HepG2 (cell line): ENCODE measurements at regions not wholly inside any gene's neighbourhood (a gene's known extent, or its start where the extent isn't known, plus 50 kb on each side); places are given as distances from the start of the nearest gene placed in this dataset.

Experiments used
- PATZ1 ChIP-seq: sonication (generic); formaldehyde crosslinking; IDR thresholded peaks from 2 replicates; pipeline ENCODE4 v1.4.0; 2020; ENCODE audit warnings: missing genetic modification reagents
- POGK ChIP-seq: sonication (generic); formaldehyde crosslinking; conservative IDR thresholded peaks from 2 replicates; pipeline ENCODE4 v1.8.0; 2022; ENCODE audit warnings: mild to moderate bottlenecking, moderate library complexity, missing genetic modification reagents
- POLR2A ChIP-seq, 2 experiments: IDR thresholded peaks; 2 replicates each; pipeline ENCODE4 v1.6.1; 2011; ENCODE audit warnings: low read depth in 2 of 2, low read length in 2 of 2, mild to moderate bottlenecking in 1 of 2, moderate library complexity in 1 of 2; ENCODE audit not compliant: insufficient read depth in 1 of 2
- RBAK ChIP-seq: sonication (generic); formaldehyde crosslinking; IDR thresholded peaks from 2 replicates; pipeline ENCODE4 v1.5.1; 2020; ENCODE audit warnings: mild to moderate bottlenecking, missing genetic modification reagents
- SIX4 ChIP-seq: sonication (generic); formaldehyde crosslinking; IDR thresholded peaks from 2 replicates; pipeline ENCODE4 v1.4.0; 2020; ENCODE audit warnings: missing genetic modification reagents
- TARDBP ChIP-seq: sonication (generic); formaldehyde crosslinking; IDR thresholded peaks from 2 replicates; pipeline ENCODE4 v1.8.0; 2022; ENCODE audit warnings: mild to moderate bottlenecking, missing genetic modification reagents
- THYN1 ChIP-seq: sonication (generic); formaldehyde crosslinking; IDR thresholded peaks from 2 replicates; pipeline ENCODE4 v1.8.1; 2023; ENCODE audit warnings: low read depth, mild to moderate bottlenecking, moderate library complexity, missing genetic modification reagents, borderline replicate concordance
- TF ChIP-seq, protein P1 (sequence below): sonication (generic); formaldehyde crosslinking; IDR thresholded peaks from 2 replicates; pipeline ENCODE4 v1.8.1; 2023; ENCODE audit warnings: mild to moderate bottlenecking, inconsistent platforms, moderate library complexity, missing genetic modification reagents, borderline replicate concordance
- TF ChIP-seq, protein P2 (sequence below): sonication (generic); formaldehyde crosslinking; IDR thresholded peaks from 2 replicates; pipeline ENCODE4 v1.4.0; 2020; ENCODE audit warnings: missing genetic modification reagents
- TF ChIP-seq, protein P3 (sequence below): sonication (generic); formaldehyde crosslinking; IDR thresholded peaks from 2 replicates; pipeline ENCODE4 v1.4.0; 2020; ENCODE audit warnings: mild to moderate bottlenecking, missing genetic modification reagents
- TF ChIP-seq, protein P4 (sequence below): sonication (generic); formaldehyde crosslinking; IDR thresholded peaks from 2 replicates; pipeline ENCODE4 v1.4.0; 2020; ENCODE audit warnings: mild to moderate bottlenecking, low read depth, missing genetic modification reagents

DNA sequence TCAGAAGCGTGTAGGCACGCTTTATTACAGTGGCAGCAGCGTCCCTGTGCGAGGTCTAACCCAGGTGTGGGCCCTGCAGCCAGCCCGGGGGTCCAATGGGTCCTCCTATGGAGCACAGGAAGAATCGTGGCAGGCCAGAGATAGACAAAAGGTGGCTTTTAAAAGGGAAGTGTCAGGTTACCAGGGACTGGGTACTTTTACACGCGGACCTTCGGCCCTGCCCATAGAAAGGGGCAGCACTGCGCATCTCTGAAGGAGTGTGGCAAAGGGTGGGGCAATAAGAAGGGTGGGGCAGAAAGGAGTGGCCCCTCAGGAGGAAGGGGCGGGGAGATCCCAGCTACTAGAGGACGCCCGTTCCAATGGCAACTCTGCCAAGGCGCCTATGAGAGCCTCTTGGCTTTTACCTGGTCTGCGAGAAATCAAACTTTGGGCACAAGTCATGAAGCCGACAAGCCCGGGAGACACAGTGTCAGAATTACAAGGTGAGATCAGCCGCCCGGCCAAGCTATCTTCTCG lies 1419.8 kb downstream of the UQCRFS1 start (continued):
- TF ChIP-seq, protein P1, sequence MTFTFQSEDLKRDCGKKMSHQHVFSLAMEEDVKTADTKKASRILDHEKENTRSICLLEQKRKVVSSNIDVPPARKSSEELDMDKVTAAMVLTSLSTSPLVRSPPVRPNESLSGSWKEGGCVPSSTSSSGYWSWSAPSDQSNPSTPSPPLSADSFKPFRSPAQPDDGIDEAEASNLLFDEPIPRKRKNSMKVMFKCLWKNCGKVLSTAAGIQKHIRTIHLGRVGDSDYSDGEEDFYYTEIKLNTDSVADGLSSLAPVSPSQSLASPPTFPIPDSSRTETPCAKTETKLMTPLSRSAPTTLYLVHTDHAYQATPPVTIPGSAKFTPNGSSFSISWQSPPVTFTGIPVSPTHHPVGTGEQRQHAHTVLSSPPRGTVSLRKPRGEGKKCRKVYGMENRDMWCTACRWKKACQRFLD (CRISPR knock-in tag) = no peak
- TF ChIP-seq, protein P2, sequence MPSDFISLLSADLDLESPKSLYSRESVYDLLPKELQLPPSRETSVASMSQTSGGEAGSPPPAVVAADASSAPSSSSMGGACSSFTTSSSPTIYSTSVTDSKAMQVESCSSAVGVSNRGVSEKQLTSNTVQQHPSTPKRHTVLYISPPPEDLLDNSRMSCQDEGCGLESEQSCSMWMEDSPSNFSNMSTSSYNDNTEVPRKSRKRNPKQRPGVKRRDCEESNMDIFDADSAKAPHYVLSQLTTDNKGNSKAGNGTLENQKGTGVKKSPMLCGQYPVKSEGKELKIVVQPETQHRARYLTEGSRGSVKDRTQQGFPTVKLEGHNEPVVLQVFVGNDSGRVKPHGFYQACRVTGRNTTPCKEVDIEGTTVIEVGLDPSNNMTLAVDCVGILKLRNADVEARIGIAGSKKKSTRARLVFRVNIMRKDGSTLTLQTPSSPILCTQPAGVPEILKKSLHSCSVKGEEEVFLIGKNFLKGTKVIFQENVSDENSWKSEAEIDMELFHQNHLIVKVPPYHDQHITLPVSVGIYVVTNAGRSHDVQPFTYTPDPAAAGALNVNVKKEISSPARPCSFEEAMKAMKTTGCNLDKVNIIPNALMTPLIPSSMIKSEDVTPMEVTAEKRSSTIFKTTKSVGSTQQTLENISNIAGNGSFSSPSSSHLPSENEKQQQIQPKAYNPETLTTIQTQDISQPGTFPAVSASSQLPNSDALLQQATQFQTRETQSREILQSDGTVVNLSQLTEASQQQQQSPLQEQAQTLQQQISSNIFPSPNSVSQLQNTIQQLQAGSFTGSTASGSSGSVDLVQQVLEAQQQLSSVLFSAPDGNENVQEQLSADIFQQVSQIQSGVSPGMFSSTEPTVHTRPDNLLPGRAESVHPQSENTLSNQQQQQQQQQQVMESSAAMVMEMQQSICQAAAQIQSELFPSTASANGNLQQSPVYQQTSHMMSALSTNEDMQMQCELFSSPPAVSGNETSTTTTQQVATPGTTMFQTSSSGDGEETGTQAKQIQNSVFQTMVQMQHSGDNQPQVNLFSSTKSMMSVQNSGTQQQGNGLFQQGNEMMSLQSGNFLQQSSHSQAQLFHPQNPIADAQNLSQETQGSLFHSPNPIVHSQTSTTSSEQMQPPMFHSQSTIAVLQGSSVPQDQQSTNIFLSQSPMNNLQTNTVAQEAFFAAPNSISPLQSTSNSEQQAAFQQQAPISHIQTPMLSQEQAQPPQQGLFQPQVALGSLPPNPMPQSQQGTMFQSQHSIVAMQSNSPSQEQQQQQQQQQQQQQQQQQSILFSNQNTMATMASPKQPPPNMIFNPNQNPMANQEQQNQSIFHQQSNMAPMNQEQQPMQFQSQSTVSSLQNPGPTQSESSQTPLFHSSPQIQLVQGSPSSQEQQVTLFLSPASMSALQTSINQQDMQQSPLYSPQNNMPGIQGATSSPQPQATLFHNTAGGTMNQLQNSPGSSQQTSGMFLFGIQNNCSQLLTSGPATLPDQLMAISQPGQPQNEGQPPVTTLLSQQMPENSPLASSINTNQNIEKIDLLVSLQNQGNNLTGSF (CRISPR knock-in tag) = no peak
- TF ChIP-seq TARDBP = no peak
- TF ChIP-seq RBAK = 0 out of 2 replicates have a peak, but pooled peaks have one; percentile 32
- TF ChIP-seq POLR2A (IDR thresholded peaks at IDR 0.05; ENCODE audit: insufficient read depth in 1 of 2, low read depth in 2 of 2, low read length in 2 of 2) = peak in 1 of 2 experiments; percentile 41; a peak in 1 of 4 replicates
- peak; percentile 94 for TF ChIP-seq SIX4 (CRISPR knock-in tag)
- peak; percentile 16; the same call in 1 of the 2 replicates for TF ChIP-seq POGK (CRISPR knock-in tag)
- TF ChIP-seq, protein P3, sequence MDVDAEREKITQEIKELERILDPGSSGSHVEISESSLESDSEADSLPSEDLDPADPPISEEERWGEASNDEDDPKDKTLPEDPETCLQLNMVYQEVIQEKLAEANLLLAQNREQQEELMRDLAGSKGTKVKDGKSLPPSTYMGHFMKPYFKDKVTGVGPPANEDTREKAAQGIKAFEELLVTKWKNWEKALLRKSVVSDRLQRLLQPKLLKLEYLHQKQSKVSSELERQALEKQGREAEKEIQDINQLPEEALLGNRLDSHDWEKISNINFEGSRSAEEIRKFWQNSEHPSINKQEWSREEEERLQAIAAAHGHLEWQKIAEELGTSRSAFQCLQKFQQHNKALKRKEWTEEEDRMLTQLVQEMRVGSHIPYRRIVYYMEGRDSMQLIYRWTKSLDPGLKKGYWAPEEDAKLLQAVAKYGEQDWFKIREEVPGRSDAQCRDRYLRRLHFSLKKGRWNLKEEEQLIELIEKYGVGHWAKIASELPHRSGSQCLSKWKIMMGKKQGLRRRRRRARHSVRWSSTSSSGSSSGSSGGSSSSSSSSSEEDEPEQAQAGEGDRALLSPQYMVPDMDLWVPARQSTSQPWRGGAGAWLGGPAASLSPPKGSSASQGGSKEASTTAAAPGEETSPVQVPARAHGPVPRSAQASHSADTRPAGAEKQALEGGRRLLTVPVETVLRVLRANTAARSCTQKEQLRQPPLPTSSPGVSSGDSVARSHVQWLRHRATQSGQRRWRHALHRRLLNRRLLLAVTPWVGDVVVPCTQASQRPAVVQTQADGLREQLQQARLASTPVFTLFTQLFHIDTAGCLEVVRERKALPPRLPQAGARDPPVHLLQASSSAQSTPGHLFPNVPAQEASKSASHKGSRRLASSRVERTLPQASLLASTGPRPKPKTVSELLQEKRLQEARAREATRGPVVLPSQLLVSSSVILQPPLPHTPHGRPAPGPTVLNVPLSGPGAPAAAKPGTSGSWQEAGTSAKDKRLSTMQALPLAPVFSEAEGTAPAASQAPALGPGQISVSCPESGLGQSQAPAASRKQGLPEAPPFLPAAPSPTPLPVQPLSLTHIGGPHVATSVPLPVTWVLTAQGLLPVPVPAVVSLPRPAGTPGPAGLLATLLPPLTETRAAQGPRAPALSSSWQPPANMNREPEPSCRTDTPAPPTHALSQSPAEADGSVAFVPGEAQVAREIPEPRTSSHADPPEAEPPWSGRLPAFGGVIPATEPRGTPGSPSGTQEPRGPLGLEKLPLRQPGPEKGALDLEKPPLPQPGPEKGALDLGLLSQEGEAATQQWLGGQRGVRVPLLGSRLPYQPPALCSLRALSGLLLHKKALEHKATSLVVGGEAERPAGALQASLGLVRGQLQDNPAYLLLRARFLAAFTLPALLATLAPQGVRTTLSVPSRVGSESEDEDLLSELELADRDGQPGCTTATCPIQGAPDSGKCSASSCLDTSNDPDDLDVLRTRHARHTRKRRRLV (CRISPR knock-in tag) = 0 out of 2 replicates have a peak, but pooled peaks have one; percentile 18
- peak; percentile 72 for TF ChIP-seq PATZ1 (CRISPR knock-in tag)
- no peak for TF ChIP-seq THYN1
- TF ChIP-seq, protein P4, sequence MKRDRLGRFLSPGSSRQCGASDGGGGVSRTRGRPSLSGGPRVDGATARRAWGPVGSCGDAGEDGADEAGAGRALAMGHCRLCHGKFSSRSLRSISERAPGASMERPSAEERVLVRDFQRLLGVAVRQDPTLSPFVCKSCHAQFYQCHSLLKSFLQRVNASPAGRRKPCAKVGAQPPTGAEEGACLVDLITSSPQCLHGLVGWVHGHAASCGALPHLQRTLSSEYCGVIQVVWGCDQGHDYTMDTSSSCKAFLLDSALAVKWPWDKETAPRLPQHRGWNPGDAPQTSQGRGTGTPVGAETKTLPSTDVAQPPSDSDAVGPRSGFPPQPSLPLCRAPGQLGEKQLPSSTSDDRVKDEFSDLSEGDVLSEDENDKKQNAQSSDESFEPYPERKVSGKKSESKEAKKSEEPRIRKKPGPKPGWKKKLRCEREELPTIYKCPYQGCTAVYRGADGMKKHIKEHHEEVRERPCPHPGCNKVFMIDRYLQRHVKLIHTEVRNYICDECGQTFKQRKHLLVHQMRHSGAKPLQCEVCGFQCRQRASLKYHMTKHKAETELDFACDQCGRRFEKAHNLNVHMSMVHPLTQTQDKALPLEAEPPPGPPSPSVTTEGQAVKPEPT (CRISPR knock-in tag) = 0 out of 2 replicates have a peak, but pooled peaks have one; percentile 11
